NCI-H1436 (cell line): ENCODE measurements at regions not wholly inside any gene's neighbourhood (a gene's known extent, or its start where the extent isn't known, plus 50 kb on each side); places are given as distances from the start of the nearest gene placed in this dataset.
"Not testable (repeated sequence)": the region's sequence is repeated elsewhere in the genome, so short reads cannot be mapped to it uniquely, and the experiment has no call there.

Experiments
- DNase-seq: peaks from one replicate; lab custom pipeline; 2025; lab: John Stamatoyannopoulos, UW

- DNase-seq, result peak; percentile 1
These were observed 1029.1 kb upstream of the KLHL29 start for GRCh38 chr2:22355816-22356433.

DNA sequence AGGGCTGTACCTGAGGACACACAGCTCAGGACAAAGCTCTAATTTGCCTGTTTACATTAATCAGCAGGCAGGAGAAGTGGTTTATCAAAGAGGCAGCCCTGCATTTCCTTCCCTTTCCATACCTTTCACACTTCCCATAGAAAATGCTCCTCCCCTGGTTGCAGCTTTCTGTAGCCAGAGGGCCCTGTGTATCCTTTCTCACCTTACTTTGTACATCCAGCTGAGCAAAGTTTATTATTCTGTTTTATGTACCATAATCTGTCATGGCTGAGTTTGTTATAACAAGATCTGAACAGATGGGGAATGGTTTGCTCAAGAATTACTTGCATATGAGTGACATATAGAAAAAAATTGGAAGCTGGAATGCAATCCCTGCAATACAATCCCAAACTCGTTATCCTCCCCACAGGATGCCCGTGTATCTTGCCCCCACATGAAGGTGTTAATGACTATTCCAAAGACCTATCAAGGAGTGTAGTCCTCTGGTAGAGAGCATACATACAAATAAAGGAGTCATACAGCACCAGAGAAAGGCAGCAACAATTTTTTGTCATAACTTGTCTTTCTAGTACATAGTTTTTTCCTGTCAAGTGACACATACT is 1025.8 kb upstream of the KLHL29 start:
- DNase-seq, result no peak

- DNase-seq, result no peak
These were observed 1024.1 kb upstream of the KLHL29 start for GRCh38 chr2:22360735-22361374.

- DNase-seq, result no peak
These were observed 1023.4 kb upstream of the KLHL29 start for GRCh38 chr2:22361571-22361970.

- DNase-seq, result no peak
These were observed 1009.9 kb upstream of the KLHL29 start for GRCh38 chr2:22375096-22375495.

GRCh38 chr2:22377268-22377667 is 1007.7 kb upstream of the KLHL29 start:
- DNase-seq, result no peak

GRCh38 chr2:22382479-22383169 is 1002.4 kb upstream of the KLHL29 start:
- no peak for DNase-seq

- DNase-seq, result no peak
These were observed 987.1 kb upstream of the KLHL29 start for GRCh38 chr2:22397847-22398246.

DNA sequence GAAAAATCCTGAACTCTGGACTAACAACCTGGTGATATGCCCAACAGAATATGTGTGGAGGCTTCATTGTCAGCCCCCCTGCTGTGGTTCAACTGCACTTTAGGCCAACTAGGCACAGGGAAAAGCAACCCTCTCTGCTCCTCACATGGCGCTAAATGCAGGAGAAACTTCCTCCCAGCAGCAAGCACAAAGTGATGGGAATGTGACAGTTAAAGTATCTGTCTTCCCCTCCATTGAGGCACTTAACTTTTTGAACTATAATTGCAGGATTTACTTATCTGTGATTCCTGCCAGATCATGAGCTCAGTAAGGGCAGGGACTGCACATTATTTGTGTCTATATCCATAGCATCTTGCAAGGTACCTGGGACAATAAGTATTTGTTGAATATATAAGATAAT is 981.2 kb upstream of the KLHL29 start:
- DNase-seq, result no peak

GRCh38 chr2:22406625-22407024 is 978.4 kb upstream of the KLHL29 start:
- DNase-seq, result no peak

DNA sequence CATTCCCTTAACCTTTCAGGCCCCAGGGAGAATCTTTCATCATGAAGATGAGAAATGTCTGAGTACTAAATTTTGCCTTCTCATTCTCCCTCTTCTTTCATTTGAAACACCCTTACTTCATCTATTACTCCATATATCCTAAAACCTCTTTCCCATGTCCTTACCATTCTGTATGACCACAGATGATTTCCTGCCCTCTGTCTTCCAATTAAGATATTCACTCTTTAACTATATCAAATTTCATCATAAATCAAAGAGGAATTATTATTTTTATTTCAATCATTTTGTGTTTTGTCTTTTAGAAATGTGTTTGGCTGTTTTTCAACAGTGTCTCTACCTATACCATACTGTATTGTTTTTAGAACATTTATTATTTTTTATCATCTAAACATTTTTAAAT is 964.9 kb upstream of the KLHL29 start:
- no peak for DNase-seq

- DNase-seq, result no peak
These were observed 942.9 kb upstream of the KLHL29 start for GRCh38 chr2:22442051-22442450.

DNA sequence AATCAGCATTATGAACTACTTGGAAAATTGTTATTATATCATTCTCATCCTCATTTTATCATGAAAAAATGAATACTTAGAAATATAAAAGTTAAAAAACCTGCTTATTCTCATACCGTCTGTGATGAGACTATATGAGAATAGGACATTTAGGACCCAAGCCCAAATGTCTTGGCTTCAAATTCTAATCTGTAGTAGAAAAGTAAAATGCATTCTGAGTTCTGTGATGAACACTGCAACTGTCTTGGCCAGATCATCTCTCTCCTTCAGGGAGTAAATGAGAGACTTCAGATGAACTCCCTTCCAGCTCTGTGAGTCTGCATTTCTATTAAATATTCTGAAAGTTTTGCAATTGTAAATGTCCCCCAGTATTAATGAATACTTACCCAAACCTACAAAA is 940.7 kb upstream of the KLHL29 start:
- DNase-seq, result no peak

- no peak for DNase-seq
These were observed 935.3 kb upstream of the KLHL29 start for GRCh38 chr2:22449696-22450095.

- no peak for DNase-seq
These were observed 934.1 kb upstream of the KLHL29 start for GRCh38 chr2:22450831-22451230.

GRCh38 chr2:22454826-22455485 is 930.0 kb upstream of the KLHL29 start:
- no peak for DNase-seq

GRCh38 chr2:22458440-22458839 is 926.5 kb upstream of the KLHL29 start:
- no peak for DNase-seq

DNA sequence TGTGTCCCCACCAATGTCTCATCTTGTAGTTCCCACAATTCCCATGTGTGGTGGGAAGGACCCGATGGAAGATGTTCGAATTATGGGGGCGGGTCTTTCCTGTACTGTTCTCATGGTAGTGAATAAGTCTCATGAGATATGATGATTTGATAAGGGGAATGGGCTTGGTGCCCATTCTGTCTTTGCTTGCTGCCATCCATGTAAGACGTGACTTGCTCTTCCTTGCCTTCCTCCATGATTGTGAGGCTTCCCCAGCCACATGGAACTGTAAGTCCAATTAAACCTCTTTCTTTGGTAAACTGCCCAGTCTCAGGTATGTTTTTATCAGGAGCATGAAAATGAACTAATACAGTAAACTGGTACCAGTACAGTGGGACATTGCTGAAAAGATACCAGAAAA is 909.9 kb upstream of the KLHL29 start:
- DNase-seq, result not testable (repeated sequence)

- no peak for DNase-seq
These were observed 906.6 kb upstream of the KLHL29 start for GRCh38 chr2:22478329-22478728.

DNA sequence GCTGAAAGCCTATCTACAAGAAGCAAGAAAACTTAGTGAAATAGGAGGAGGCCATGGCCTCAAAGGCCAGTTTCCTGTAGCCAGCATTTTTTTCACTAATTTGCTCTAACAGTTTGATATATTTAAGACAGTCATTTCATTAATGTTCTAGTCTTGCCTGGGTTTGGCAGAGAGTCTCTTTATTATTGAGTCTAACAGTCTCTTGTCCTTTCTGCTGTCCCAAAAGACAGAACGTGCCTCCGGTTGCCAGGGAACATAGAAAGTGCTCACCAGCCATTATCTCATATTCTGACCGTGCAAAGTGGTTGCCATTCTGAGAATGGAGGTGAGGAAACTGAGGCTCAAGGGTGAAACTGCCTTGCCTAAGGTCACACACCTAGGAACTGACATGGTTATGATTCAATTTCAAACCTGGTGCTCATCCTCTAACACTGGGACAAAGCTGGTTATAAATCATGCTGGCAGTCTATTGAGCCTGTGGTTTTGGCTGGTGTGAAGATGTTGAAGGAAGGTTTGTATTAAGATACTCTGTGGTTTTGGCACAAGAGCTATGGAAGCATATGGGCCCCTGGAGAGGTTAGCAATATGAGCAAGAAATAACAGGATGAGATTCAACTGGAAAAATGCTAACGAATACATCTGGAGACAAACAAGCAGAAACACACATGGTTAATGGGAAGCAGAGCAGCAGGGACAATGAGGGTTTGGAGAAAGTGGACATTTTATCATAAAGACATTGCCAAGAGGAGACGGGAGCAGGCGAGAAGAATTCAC is 903.3 kb upstream of the KLHL29 start:
- DNase-seq, result no peak

- no peak for DNase-seq
These were observed 901.9 kb upstream of the KLHL29 start for GRCh38 chr2:22483036-22483435.

- DNase-seq, result no peak
These were observed 899.5 kb upstream of the KLHL29 start for GRCh38 chr2:22485486-22485885.
